Mesenchymal stem cell (in vitro differentiated cells and primary cell): ENCODE measurements at regions not wholly inside any gene's neighbourhood (a gene's known extent, or its start where the extent isn't known, plus 50 kb on each side); places are given as distances from the start of the nearest gene placed in this dataset.

Experiments
- DNase-seq: peaks from one replicate; pipeline ENCODE4 v3.0.0-alpha.2; 2013
- H2AFZ ChIP-seq: one replicate; pipeline ENCODE4 v1.6.1; 2013; ENCODE audit warnings: low read depth, mild to moderate bottlenecking, control low read depth, inconsistent platforms, low read length, moderate library complexity
- H2AK5ac ChIP-seq: 2 replicates; pipeline ENCODE4 v1.6.1; 2013; ENCODE audit warnings: low read length, moderate library complexity, mild to moderate bottlenecking, inconsistent platforms; ENCODE audit not compliant: severe bottlenecking
- H2BK120ac ChIP-seq: one replicate; pipeline ENCODE4 v1.6.1; 2013; ENCODE audit warnings: low read depth, mild to moderate bottlenecking, inconsistent platforms, low read length, moderate library complexity
- H2BK12ac ChIP-seq, 2 experiments: one replicate each; pipeline ENCODE4 v1.6.1; 2013; ENCODE audit warnings: inconsistent platforms in 2 of 2, low read length in 2 of 2, mild to moderate bottlenecking in 2 of 2, moderate library complexity in 2 of 2, control low read depth in 1 of 2
- H2BK15ac ChIP-seq: one replicate; pipeline ENCODE4 v1.6.1; 2013; ENCODE audit warnings: mild to moderate bottlenecking, low read depth, inconsistent platforms; ENCODE audit not compliant: poor library complexity, severe bottlenecking
- H2BK5ac ChIP-seq: 2 replicates; pipeline ENCODE4 v1.6.1; 2013; ENCODE audit warnings: low read depth, mild to moderate bottlenecking, low read length, control low read depth, inconsistent platforms; ENCODE audit not compliant: poor library complexity, severe bottlenecking
- H3K14ac ChIP-seq, 2 experiments: one replicate each; pipeline ENCODE4 v1.6.1; 2013; ENCODE audit warnings: inconsistent platforms in 2 of 2, low read length in 2 of 2, control low read depth in 1 of 2, mild to moderate bottlenecking in 1 of 2, moderate library complexity in 1 of 2
- H3K18ac ChIP-seq, 2 experiments: one replicate each; pipeline ENCODE4 v1.6.1; 2013; ENCODE audit warnings: inconsistent platforms in 2 of 2, low read length in 2 of 2, control low read depth in 1 of 2, low read depth in 1 of 2, mild to moderate bottlenecking in 1 of 2
- H3K23ac ChIP-seq, 2 experiments: one replicate each; pipeline ENCODE4 v1.6.1; 2013; ENCODE audit warnings: inconsistent platforms in 2 of 2, low read length in 2 of 2, mild to moderate bottlenecking in 2 of 2, moderate library complexity in 2 of 2, control low read depth in 1 of 2
- H3K27ac ChIP-seq: 2 replicates; pipeline ENCODE4 v1.5.1; 2013; ENCODE audit warnings: mild to moderate bottlenecking, moderate library complexity, low read length, control low read depth, inconsistent platforms; ENCODE audit not compliant: poor library complexity, severe bottlenecking
- H3K27me3 ChIP-seq, 2 experiments: 2 replicates each; pipeline versions ENCODE4 v1.6.1 to v1.7.0; 2013; ENCODE audit warnings: low read length in 2 of 2, mild to moderate bottlenecking in 2 of 2, moderate library complexity in 2 of 2, control low read depth in 1 of 2, inconsistent platforms in 1 of 2; ENCODE audit not compliant: control insufficient read depth in 1 of 2, insufficient read depth in 1 of 2
- H3K36me3 ChIP-seq, 2 experiments: 2 replicates each; pipeline versions ENCODE4 v1.6.1 to v1.7.0; 2013; ENCODE audit warnings: low read length in 2 of 2, control low read depth in 1 of 2, inconsistent platforms in 1 of 2, low read depth in 1 of 2, mild to moderate bottlenecking in 1 of 2; ENCODE audit not compliant: insufficient read depth in 2 of 2, control insufficient read depth in 1 of 2
- H3K4ac ChIP-seq, 2 experiments: one replicate each; pipeline ENCODE4 v1.6.1; 2013; ENCODE audit warnings: inconsistent platforms in 2 of 2, low read length in 2 of 2, mild to moderate bottlenecking in 2 of 2, moderate library complexity in 2 of 2, control low read depth in 1 of 2, low read depth in 1 of 2
- H3K4me1 ChIP-seq: 2 replicates; pipeline ENCODE4 v1.6.1; 2013; ENCODE audit warnings: low read depth, low read length, control low read depth; ENCODE audit not compliant: control insufficient read depth, insufficient read depth
- H3K4me2 ChIP-seq: 2 replicates; pipeline ENCODE4 v1.6.1; 2013; ENCODE audit warnings: low read length, mild to moderate bottlenecking, inconsistent platforms; ENCODE audit not compliant: poor library complexity, severe bottlenecking
- H3K4me3 ChIP-seq, 2 experiments: 2 replicates each; pipeline versions ENCODE4 v1.5.1 to v1.7.0; 2013; ENCODE audit warnings: low read length in 2 of 2, mild to moderate bottlenecking in 2 of 2, control low read depth in 1 of 2, low read depth in 1 of 2; ENCODE audit not compliant: insufficient read depth in 1 of 2
- H3K79me1 ChIP-seq: replicated peaks from 2 replicates; pipeline ENCODE4 v1.6.1; 2013; ENCODE audit warnings: mild to moderate bottlenecking, control low read depth, low read length, inconsistent platforms; ENCODE audit not compliant: poor library complexity, severe bottlenecking
- H3K9ac ChIP-seq: 2 replicates; pipeline ENCODE4 v1.7.0; 2013; ENCODE audit warnings: mild to moderate bottlenecking, low read length, moderate library complexity
- H3K9me3 ChIP-seq: 2 replicates; pipeline ENCODE4 v1.7.0; 2013; ENCODE audit warnings: mild to moderate bottlenecking, low read length; ENCODE audit not compliant: control insufficient read depth
- H4K8ac ChIP-seq: one replicate; pipeline ENCODE4 v1.6.1; 2013; ENCODE audit warnings: inconsistent platforms, mild to moderate bottlenecking, low read length, moderate library complexity
- H4K91ac ChIP-seq: one replicate; pipeline ENCODE4 v1.6.1; 2013; ENCODE audit warnings: mild to moderate bottlenecking, low read length, inconsistent platforms
- WGBS: methylation state at CpG from one replicate; pipeline ENCODE4 v1.1.7; 2013; ENCODE audit warnings: mixed read lengths; 5-methylcytosine and 5-hydroxymethylcytosine counted together

GRCh38 chr17:71995590-71995989 is 125.2 kb upstream of the SOX9 start:
- Histone ChIP-seq H2AK5ac (no peak overlapping the region), H3K9me3 (no peaks in the 10 kb centered on the region), H3K18ac (no peak overlapping the region), H4K91ac (no peak overlapping the region), H3K27me3 (peaks cover 0 to 4% of the 10 kb centered on the region in 2 experiments), H3K23ac (no peak overlapping the region), H2BK120ac (no peak overlapping the region), H3K27ac (no peak overlapping the region), H3K14ac (no peak overlapping the region), H3K4me2 (no peak overlapping the region), H3K79me1 (no peaks in the 10 kb centered on the region), H3K36me3 (no peaks in the 10 kb centered on the region), H2BK5ac (no peak overlapping the region), H3K9ac (no peak overlapping the region), H3K4me1 (no peaks in the 10 kb centered on the region), H4K8ac (no peak overlapping the region), H3K4me3 (no peak overlapping the region), H3K4ac (no peak overlapping the region), H2AFZ (no peak overlapping the region), H2BK12ac (no peak overlapping the region), H2BK15ac (no peak overlapping the region)
- 67% methylated on average over 2 of the region's 2 CpGs for WGBS
- no peak for DNase-seq

- Histone ChIP-seq H2AK5ac (no peak overlapping the region), H2BK12ac (no peak overlapping the region)
Observed at GRCh38 chr17:72004011-72004427, 116.8 kb upstream of the SOX9 start.

GRCh38 chr17:72004611-72005331 is 116.0 kb upstream of the SOX9 start:
- Histone ChIP-seq H4K91ac (no peak overlapping the region), H2BK5ac (no peak overlapping the region), H2AFZ (no peak overlapping the region), H3K27me3 (no peaks in the 10 kb centered on the region), H2BK15ac (no peak overlapping the region), H3K4ac (no peak overlapping the region), H3K79me1 (no peaks in the 10 kb centered on the region), H3K4me2 (no peak overlapping the region), H3K18ac (no peak overlapping the region), H3K14ac (no peak overlapping the region), H3K4me1 (no peaks in the 10 kb centered on the region), H3K36me3 (no peaks in the 10 kb centered on the region), H3K23ac (no peak overlapping the region), H2BK120ac (no peak overlapping the region), H4K8ac (no peak overlapping the region), H2AK5ac (no peak overlapping the region), H3K27ac (no peak overlapping the region), H3K9me3 (no peaks in the 10 kb centered on the region), H3K9ac (no peak overlapping the region), H2BK12ac (no peak overlapping the region), H3K4me3 (no peak overlapping the region)
- DNase-seq: no peak
- WGBS: 82% methylated on average over 10 of the region's 10 CpGs

More at GRCh38 chr17:72004011-72004427, 116.8 kb upstream of the SOX9 start:
- Histone ChIP-seq H3K18ac (no peak overlapping the region), H3K27me3 (no peaks in the 10 kb centered on the region), H3K9me3 (no peaks in the 10 kb centered on the region), H3K14ac (no peak overlapping the region), H2BK15ac (no peak overlapping the region), H2BK120ac (no peak overlapping the region), H2BK5ac (no peak overlapping the region), H4K91ac (no peak overlapping the region), H3K4me1 (no peaks in the 10 kb centered on the region), H3K79me1 (no peaks in the 10 kb centered on the region), H4K8ac (no peak overlapping the region), H2AFZ (no peak overlapping the region), H3K4ac (no peak overlapping the region), H3K9ac (no peak overlapping the region), H3K36me3 (no peaks in the 10 kb centered on the region), H3K4me2 (no peak overlapping the region), H3K27ac (no peak overlapping the region), H3K4me3 (no peak overlapping the region), H3K23ac (no peak overlapping the region)
- 87% methylated on average over 2 of the region's 2 CpGs for WGBS
- no peak for DNase-seq

GRCh38 chr17:72005332-72006163 is 115.3 kb upstream of the SOX9 start:
- Histone ChIP-seq H3K27ac (no peak overlapping the region), H2AK5ac (no peak overlapping the region), H2AFZ (no peak overlapping the region), H3K36me3 (no peaks in the 10 kb centered on the region), H3K79me1 (no peaks in the 10 kb centered on the region), H4K91ac (no peak overlapping the region), H2BK5ac (no peak overlapping the region), H3K4me2 (no peak overlapping the region), H3K14ac (no peak overlapping the region), H3K9me3 (no peaks in the 10 kb centered on the region), H4K8ac (no peak overlapping the region), H3K18ac (no peak overlapping the region), H3K9ac (no peak overlapping the region), H2BK15ac (no peak overlapping the region), H3K4me3 (no peak overlapping the region), H3K4ac (no peak overlapping the region), H2BK120ac (no peak overlapping the region), H3K27me3 (no peaks in the 10 kb centered on the region), H3K4me1 (no peaks in the 10 kb centered on the region), H2BK12ac (no peak overlapping the region), H3K23ac (no peak overlapping the region)
- 87% methylated on average over 5 of the region's 6 CpGs for WGBS
- DNase-seq: no peak
